Esophagus squamous epithelium (tissue), 4 donors: ENCODE measurements at regions not wholly inside any gene's neighbourhood (a gene's known extent, or its start where the extent isn't known, plus 50 kb on each side); places are given as distances from the start of the nearest gene placed in this dataset.

ENCODE experiments used
- CTCF ChIP-seq, 6 experiments: fragments of 450-650 bp in 4 of 6; fragments of 200-600 bp in 2 of 6; sonication (generic) in 2 of 6; IDR thresholded peaks; one replicate each; pipeline ENCODE4 v1.5.1; 2016 to 2019; ENCODE audit warnings: antibody characterized with exemption in 6 of 6, mild to moderate bottlenecking in 4 of 6, moderate library complexity in 4 of 6
- POLR2A ChIP-seq, 4 donors: fragments of 450-650 bp; IDR thresholded peaks; one replicate each; pipeline ENCODE4 v1.6.1; 2017; ENCODE audit warnings: antibody characterized with exemption in 4 of 4, mild to moderate bottlenecking in 4 of 4, moderate library complexity in 3 of 4

- no peak for TF ChIP-seq CTCF (IDR thresholded peaks at IDR 0.05)
- no peak for TF ChIP-seq POLR2A (IDR thresholded peaks at IDR 0.05)
These were observed 51.1 kb upstream of the GRIK3 start for GRCh38 chr1:37085393-37085792.
